Thyroid gland (tissue), 4 donors: ENCODE measurements at regions not wholly inside any gene's neighbourhood (a gene's known extent, or its start where the extent isn't known, plus 50 kb on each side); places are given as distances from the start of the nearest gene placed in this dataset.

Experiments used
- DNase-seq, 2 donors: peaks; one replicate each; pipeline ENCODE4 v3.0.0-alpha.2; 2019
- H3K27ac ChIP-seq, 3 donors: fragments of 200-600 bp; sonication (generic); 1 replicate in 2 of 3; 2 replicates in 1 of 3; pipeline ENCODE4 v1.5.1; 2016 to 2019; ENCODE audit warnings: mild to moderate bottlenecking in 1 of 3, moderate library complexity in 1 of 3
- H3K27me3 ChIP-seq: fragments of 200-600 bp; sonication (generic); one replicate; pipeline ENCODE4 v1.5.1; 2019
- H3K36me3 ChIP-seq, 2 donors: fragments of 200-600 bp; sonication (generic); one replicate each; pipeline ENCODE4 v1.5.1; 2016 to 2019
- H3K4me1 ChIP-seq, 2 donors: fragments of 200-600 bp; sonication (generic); one replicate each; pipeline ENCODE4 v1.5.1; 2017 to 2019
- H3K4me3 ChIP-seq, 3 donors: fragments of 200-600 bp; sonication (generic); replicated peaks in 1 of 3; 1 replicate in 2 of 3; 2 replicates in 1 of 3; pipeline ENCODE4 v1.5.1; 2016; ENCODE audit warnings: mild to moderate bottlenecking in 1 of 3
- H3K9me3 ChIP-seq: fragments of 200-600 bp; sonication (generic); one replicate; pipeline ENCODE4 v1.5.1; 2017
- CTCF ChIP-seq, 6 experiments: fragments of 200-600 bp in 3 of 6; fragments of 450-650 bp in 3 of 6; sonication (generic) in 3 of 6; IDR thresholded peaks; one replicate each; pipeline ENCODE4 v1.5.1; 2016 to 2019; ENCODE audit warnings: antibody characterized with exemption in 6 of 6, mild to moderate bottlenecking in 2 of 6, inconsistent platforms in 1 of 6, moderate library complexity in 1 of 6
- POLR2A ChIP-seq, 2 donors: fragments of 450-650 bp; IDR thresholded peaks; one replicate each; pipeline ENCODE4 v1.6.1; 2017; ENCODE audit warnings: antibody characterized with exemption in 2 of 2, mild to moderate bottlenecking in 2 of 2, moderate library complexity in 1 of 2
- WGBS, 2 donors: methylation state at CpG; one replicate each; pipeline ENCODE4 v1.1.5; 2017; 5-methylcytosine and 5-hydroxymethylcytosine counted together
- intact Hi-C: fragments of 100-400 bp; cut with DNase I; formaldehyde crosslinking; loops from one replicate; pipeline ENCODE4 v1.15.1; 2023

GRCh38 chr9:118306801-118307200, 602.6 kb downstream of the TLR4 start:
- no peaks in the 10 kb centered on the region for H3K36me3 ChIP-seq
- 69 to 74% methylated on average over 3 of the region's 3 CpGs for WGBS, 2 donors
- no peaks in the 10 kb centered on the region for H3K27me3 ChIP-seq
- H3K9me3 ChIP-seq = no peaks in the 10 kb centered on the region
- no peaks in the 10 kb centered on the region for H3K4me1 ChIP-seq
- no peak for TF ChIP-seq CTCF (IDR thresholded peaks at IDR 0.05)
- DNase-seq = no peak
- intact Hi-C loops = no loop called here
- H3K4me3 ChIP-seq = no peak overlapping the region
- no peak overlapping the region for H3K27ac ChIP-seq

GRCh38 chr9:118313965-118314364, 609.8 kb downstream of the TLR4 start:
- DNase-seq = no peak
- Histone ChIP-seq H3K4me1 (no peaks in the 10 kb centered on the region), H3K36me3 (no peaks in the 10 kb centered on the region), H3K27me3 (no peaks in the 10 kb centered on the region), H3K9me3 (no peaks in the 10 kb centered on the region), H3K4me3 (no peak overlapping the region), H3K27ac (no peak overlapping the region)
- TF ChIP-seq POLR2A (IDR thresholded peaks at IDR 0.05) (no peak), CTCF (IDR thresholded peaks at IDR 0.05) (no peak)
- intact Hi-C loops = no loop called here
- 57 to 60% methylated on average over 3 of the region's 3 CpGs for WGBS, 2 donors

DNA sequence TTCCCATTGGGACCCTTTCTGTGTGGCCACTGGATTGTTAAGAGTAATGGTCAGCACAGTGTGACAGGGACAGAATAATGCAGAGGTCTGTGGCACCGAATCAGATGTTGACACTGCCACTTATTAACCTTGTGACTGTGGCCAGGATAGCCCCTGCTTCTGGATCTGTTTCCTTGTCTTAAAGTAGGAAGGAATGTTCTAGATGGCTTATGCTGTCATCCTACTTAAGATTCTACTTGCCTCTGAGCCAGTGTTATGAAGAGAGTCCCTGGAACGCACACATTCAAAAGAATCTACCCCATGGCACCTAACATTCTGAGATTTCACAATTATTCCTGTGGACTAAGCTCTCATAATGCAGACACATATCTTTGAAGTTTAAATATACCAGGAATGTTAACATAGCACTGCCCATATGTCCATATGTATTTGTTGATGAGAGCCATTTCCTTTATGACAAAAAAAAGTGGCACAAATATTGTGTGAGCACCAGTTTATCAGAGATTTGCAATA, 612.7 kb downstream of the TLR4 start:
- intact Hi-C loops = no loop called here
- H3K4me1 ChIP-seq = no peaks in the 10 kb centered on the region
- DNase-seq = no peak
- no peak overlapping the region for H3K4me3 ChIP-seq
- TF ChIP-seq CTCF (IDR thresholded peaks at IDR 0.05) = no peak
- no peak for TF ChIP-seq POLR2A (IDR thresholded peaks at IDR 0.05)
- no peaks in the 10 kb centered on the region for H3K36me3 ChIP-seq
- WGBS, 2 donors = 69 to 72% methylated on average over 2 of the region's 2 CpGs
- H3K27ac ChIP-seq = no peak overlapping the region
- no peaks in the 10 kb centered on the region for H3K9me3 ChIP-seq
- H3K27me3 ChIP-seq = no peaks in the 10 kb centered on the region

DNA sequence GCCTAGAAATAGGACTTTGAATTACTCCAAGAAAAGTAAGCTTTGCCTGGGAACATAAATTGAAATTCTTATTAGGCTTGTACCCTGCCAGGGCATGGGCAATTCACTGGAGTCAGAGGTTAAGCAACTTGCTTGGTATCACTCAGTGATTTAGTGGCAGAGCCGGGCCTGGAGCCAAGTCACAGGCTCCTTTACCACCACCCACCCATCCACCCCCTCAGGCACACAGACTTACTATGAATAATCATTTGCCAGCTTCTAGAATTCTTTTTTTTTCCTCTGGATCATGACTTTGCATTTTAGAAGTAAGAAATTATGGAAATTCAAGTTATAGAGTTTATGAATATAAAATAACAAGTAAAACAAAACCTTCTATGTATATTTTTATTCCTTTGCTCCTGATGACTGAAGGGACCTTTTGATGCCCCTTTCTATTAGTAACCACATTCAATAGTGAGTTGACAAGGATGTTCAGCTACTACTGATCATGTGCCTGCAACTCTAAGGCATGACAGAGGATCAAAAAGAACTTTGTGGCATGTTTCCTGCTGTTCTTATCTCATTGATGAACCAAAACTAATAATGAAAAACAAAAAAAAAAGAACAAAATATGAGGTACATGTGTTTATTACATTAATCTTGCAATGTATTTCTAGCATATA, 614.7 kb downstream of the TLR4 start:
- H3K27ac ChIP-seq = no peak overlapping the region
- no peaks in the 10 kb centered on the region for H3K27me3 ChIP-seq
- no peak overlapping the region for H3K4me3 ChIP-seq
- WGBS, 2 donors = 59 to 77% methylated on average over 1 of the region's 1 CpG
- H3K36me3 ChIP-seq = no peaks in the 10 kb centered on the region
- intact Hi-C loops = no loop called here
- TF ChIP-seq CTCF (IDR thresholded peaks at IDR 0.05) (no peak), POLR2A (IDR thresholded peaks at IDR 0.05) (no peak)
- DNase-seq = no peak
- H3K9me3 ChIP-seq = no peaks in the 10 kb centered on the region
- no peaks in the 10 kb centered on the region for H3K4me1 ChIP-seq

GRCh38 chr9:118321788-118322187, 617.6 kb downstream of the TLR4 start:
- DNase-seq = no peak
- Histone ChIP-seq H3K27ac (no peak overlapping the region), H3K9me3 (no peaks in the 10 kb centered on the region), H3K4me3 (no peak overlapping the region), H3K27me3 (no peaks in the 10 kb centered on the region), H3K4me1 (no peaks in the 10 kb centered on the region), H3K36me3 (no peaks in the 10 kb centered on the region)
- intact Hi-C loops = no loop called here
- TF ChIP-seq POLR2A (IDR thresholded peaks at IDR 0.05) (no peak), CTCF (IDR thresholded peaks at IDR 0.05) (no peak)
- 66 to 75% methylated on average over 1 of the region's 1 CpG for WGBS, 2 donors
